Suprapubic skin (tissue), 4 donors: ENCODE measurements at regions not wholly inside any gene's neighbourhood (a gene's known extent, or its start where the extent isn't known, plus 50 kb on each side); places are given as distances from the start of the nearest gene placed in this dataset.

Experiments used
- CTCF ChIP-seq, 2 donors: fragments of 200-600 bp in 1 of 2; fragments of 450-650 bp in 1 of 2; sonication (generic) in 1 of 2; IDR thresholded peaks; one replicate each; pipeline ENCODE4 v1.5.1; 2016 to 2019; ENCODE audit warnings: antibody characterized with exemption in 2 of 2, mild to moderate bottlenecking in 1 of 2, moderate library complexity in 1 of 2
- EP300 ChIP-seq: sonication (generic); formaldehyde crosslinking; IDR thresholded peaks from one replicate; pipeline ENCODE4 v1.6.1; 2017; ENCODE audit warnings: antibody characterized with exemption
- POLR2A ChIP-seq, 2 donors: fragments of 450-650 bp; IDR thresholded peaks; one replicate each; pipeline ENCODE4 v1.6.1; 2017; ENCODE audit warnings: antibody characterized with exemption in 2 of 2, mild to moderate bottlenecking in 2 of 2, moderate library complexity in 2 of 2
- POLR2AphosphoS5 ChIP-seq, 3 donors: sonication (generic); formaldehyde crosslinking; IDR thresholded peaks; one replicate each; pipeline ENCODE4 v1.6.1; 2017; ENCODE audit warnings: antibody characterized with exemption in 3 of 3

- no peak for TF ChIP-seq CTCF (IDR thresholded peaks at IDR 0.05)
- no peak for TF ChIP-seq POLR2A (IDR thresholded peaks at IDR 0.05)
- TF ChIP-seq POLR2AphosphoS5 (IDR thresholded peaks at IDR 0.05), result no peak
- TF ChIP-seq EP300, result no peak
Observed at GRCh38 chr5:18195910-18196309, 561.6 kb downstream of the TAF11L14 start.
